HG02623 (cell line): ENCODE measurements at regions not wholly inside any gene's neighbourhood (a gene's known extent, or its start where the extent isn't known, plus 50 kb on each side); places are given as distances from the start of the nearest gene placed in this dataset.
"Not testable (repeated sequence)": the region's sequence is repeated elsewhere in the genome, so short reads cannot be mapped to it uniquely, and the experiment has no call there.

Experiments
- ATAC-seq: cut with Tn5 transposase; IDR thresholded peaks from one replicate; pipeline ENCODE4 v1.9.1; 2021; ENCODE audit warnings: moderate library complexity; ENCODE audit not compliant: unreplicated experiment

- ATAC-seq, result not testable (repeated sequence)
Observed at GRCh38 chr1:194858811-194859480, 1672.5 kb upstream of the B3GALT2 start.

DNA sequence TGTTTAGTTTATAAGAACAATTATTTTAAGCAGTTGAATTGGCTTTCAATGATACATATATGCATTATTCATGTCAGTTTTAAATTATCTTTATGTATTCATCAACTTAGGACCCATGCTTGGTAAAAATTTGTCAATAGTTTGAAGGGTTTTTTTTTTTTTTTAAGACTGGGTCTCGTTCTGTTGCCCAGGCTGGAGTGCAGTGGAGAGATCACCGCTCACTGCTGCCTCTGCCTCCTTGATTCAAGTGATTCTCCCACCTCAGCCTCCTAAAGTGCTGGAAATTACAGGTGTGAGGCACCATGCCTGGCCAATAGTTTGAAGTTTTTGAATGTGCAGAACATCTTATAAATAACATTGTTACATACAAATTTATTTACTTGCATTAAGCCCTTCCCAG is 1671.0 kb upstream of the B3GALT2 start:
- ATAC-seq, result no peak

- ATAC-seq, result no peak
Observed at GRCh38 chr1:194848846-194849245, 1662.4 kb upstream of the B3GALT2 start.

DNA sequence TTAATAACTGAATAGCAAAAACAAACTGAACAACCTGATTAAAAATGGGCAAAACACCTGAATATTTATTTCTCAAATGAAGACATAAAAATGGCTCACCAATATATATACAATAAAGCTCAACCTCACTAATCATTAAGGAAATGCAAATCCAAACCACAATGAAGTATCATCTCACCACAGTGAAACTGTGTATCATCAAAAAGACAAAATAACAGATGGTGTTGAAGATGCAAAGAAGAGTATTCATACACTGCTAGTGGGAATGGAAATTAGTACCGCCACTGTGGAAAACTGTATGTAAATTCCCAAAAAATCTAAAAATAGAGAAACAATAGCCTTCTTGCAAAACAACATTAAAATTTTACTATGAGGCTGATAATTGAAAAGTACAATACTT is 1660.1 kb upstream of the B3GALT2 start:
- peak; percentile 75 for ATAC-seq

GRCh38 chr1:194843077-194843476 is 1656.7 kb upstream of the B3GALT2 start:
- ATAC-seq, result no peak

DNA sequence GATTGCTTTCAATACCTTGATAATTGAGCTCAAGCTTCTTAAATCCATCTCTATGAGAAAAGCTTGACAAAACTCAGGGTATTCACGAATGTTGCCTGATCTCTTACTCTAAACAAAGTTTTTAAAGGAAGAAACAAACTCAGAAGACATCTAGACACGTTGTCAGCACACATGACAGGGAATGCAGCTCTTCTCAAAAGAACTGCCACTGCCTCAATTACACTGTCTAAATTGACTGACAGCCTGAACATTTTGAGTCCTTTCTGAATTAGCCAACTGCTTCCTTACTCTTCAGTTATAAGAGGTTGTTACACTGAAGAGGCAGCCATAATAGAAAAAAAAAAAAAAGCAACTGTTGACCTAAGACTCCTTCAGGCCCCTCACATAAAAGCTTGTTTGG is 1646.7 kb upstream of the B3GALT2 start:
- ATAC-seq, result no peak

- not testable (repeated sequence) for ATAC-seq
Observed at GRCh38 chr1:194831595-194831994, 1645.2 kb upstream of the B3GALT2 start.

DNA sequence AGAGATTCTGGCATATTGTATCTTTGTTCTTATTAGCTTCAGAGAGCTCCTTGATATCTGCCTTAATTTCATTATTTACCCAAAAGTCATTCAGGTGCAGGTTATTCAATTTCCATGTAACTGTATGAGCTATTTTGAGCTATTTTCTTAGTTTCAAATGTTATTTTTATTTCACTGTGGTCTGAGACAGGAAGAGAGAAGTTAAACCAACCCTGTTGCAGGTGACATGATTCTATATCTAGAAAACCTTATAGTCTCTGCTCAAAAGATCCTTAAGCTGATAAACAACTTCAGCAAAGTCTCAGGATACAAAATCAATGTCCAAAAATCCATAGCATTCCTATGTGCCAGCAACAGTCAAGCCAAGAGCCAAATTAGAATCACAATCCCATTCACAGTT is 1644.0 kb upstream of the B3GALT2 start:
- peak; percentile 93 for ATAC-seq

GRCh38 chr1:194829492-194829891 is 1643.1 kb upstream of the B3GALT2 start:
- no peak for ATAC-seq

DNA sequence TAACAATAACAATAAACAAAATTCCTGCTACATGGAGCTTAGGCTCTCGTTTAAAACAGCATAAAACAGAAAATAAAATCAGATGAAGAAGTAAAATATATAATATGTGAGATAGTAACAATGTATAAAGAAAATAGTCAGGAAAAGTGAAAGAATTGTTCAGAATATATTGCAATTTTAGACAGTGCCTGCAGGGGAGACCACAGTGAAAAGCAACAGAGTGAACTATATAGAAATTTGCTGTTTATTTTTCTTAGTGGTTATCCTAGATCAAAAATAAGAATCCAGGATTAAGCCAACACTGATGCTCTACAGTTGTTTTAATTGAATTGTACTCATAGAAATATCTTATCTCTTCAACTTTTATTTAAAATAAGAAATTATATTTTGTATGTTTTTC is 1639.0 kb upstream of the B3GALT2 start:
- ATAC-seq, result no peak

GRCh38 chr1:194821091-194821490 is 1634.7 kb upstream of the B3GALT2 start:
- no peak for ATAC-seq

DNA sequence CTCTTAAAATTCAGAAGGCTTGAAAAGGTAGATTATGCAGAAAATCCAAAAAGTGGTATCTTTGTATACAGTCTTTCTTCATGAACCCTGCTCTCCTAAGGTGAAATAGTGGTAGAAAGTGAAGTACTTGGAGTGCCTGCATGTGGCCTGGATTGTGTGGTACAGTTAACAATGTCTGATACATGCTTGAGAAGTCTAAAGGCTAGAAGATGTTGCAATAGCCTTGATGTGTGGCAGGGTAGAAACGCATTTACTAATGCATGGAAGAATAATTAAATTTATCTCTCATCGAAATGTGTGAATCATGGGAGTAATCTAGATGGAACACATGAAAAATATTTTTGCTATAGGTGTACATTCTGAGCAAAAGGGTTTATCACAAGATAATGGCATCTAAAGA is 1632.3 kb upstream of the B3GALT2 start:
- ATAC-seq, result no peak

DNA sequence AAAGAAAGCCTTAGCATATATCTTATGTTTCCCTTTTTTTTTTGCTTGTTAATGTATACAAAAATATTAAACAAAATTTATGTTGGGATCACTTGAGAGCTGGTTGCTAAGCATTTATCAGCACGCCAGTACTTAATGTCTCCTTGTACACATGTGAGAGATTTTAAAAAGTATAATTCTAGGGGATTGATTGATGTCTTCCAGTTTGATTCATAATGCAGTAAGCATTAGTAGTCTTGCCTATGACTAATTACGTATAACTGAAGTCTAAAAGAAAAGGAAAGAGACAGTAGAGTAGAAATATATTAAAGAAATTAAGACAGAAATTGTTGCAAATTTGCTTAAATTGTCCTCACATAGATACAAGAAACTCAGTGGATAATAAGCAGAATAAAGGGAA is 1630.4 kb upstream of the B3GALT2 start:
- no peak for ATAC-seq

- ATAC-seq, result no peak
Observed at GRCh38 chr1:194813096-194813495, 1626.7 kb upstream of the B3GALT2 start.

DNA sequence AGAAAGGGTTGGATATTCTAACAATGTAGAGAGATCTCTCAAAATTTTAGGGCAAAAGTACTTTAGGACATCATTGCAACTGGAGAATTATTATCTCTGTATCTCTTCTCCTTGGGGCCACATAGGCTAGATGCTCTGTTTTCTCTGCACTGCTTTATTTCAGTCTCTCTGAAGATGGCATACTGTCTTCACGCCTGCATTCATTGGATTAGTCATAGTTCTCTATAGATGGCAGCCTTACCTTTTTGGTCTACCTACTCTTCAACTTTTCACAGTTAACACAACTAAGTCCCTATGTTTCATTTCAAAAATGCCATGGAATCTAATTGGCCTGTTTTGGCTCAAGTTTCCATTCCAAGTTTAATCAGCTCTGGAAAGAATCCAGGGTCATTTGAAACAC is 1623.3 kb upstream of the B3GALT2 start:
- peak; percentile 59 for ATAC-seq

- ATAC-seq, result no peak
Observed at GRCh38 chr1:194809215-194809614, 1622.8 kb upstream of the B3GALT2 start.

DNA sequence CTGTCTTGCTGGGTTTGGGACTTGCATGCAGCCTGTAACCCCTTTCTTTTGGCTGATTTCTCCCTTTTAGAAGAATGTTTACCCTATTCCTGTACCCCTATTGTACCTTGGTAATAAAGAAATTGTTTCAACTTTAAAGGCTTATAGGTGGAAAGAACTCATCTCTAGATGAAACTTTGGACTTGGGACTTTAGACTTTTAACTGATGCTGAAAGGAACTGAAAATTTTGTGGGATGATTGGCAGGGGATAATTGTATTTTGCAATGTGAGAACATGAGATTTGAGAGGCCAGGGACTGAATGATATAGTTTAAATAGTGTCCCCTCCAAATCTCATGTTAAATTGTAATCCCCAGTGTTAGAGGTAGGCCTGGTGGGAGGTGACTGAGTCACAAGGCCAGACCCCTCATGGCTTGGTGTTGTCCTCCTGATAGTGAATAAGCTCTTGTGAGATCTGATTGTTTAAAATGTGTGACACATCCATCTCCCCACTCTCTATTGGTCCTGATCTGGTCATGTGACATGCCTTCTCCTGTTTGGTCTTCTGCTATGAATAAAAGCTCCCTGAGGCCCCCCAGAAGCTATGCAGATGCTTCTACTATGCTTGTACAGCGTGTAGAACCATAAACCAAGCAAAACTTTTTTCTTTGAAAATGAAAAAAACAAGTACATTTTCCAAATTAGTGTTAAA is 1621.3 kb upstream of the B3GALT2 start:
- ATAC-seq, result no peak

DNA sequence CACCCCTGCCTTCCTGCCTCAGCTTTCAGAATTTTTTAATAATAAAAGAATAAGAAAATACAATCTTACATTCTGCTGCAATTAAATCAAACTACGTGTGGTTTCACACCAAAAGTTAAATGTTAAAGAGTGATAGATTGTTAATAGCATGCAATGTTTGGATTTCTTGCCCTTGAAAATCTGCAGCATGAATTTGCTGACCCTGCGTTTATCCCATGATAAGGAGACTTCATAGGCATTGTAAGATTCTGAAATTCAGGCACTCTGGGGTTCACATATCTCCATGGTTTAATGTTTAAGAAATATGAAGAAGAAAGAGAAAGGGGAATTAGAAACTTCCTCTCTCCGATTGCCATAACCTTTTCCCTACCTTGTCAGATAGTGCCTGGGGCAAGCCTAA is 1616.2 kb upstream of the B3GALT2 start:
- ATAC-seq, result no peak

DNA sequence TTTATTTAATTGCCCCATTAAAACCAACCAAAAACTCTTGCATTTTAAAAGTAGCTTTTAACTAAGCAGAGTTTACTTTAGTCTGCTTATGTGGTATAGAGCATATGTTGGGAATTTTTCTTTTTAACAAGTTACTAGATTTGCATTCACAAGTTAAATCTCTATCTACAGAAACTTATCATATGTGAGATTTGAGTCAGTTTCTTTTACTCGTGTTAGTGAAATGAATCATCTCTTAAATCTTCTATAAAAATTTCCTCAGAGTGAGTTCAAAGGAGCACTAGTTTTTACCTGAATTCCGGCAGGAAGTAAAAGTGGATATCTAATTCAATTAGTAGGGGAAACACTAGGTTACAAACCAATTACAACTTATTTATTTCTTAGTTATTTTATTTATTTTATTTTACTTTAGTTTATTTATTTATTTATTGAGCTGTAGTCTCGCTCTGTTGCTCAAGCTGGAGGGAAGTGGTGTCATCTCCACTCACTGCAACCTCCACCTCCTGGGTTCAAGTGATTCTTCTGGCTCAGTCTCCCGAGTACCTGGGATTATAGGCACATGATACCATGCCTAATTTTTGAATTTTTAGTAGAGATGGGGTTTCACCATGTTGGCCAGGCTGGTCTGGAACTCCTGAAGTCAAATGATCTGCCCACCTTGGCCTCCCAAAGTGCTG is 1609.6 kb upstream of the B3GALT2 start:
- peak; percentile 81 for ATAC-seq

GRCh38 chr1:194787001-194787400 is 1600.6 kb upstream of the B3GALT2 start:
- no peak for ATAC-seq

DNA sequence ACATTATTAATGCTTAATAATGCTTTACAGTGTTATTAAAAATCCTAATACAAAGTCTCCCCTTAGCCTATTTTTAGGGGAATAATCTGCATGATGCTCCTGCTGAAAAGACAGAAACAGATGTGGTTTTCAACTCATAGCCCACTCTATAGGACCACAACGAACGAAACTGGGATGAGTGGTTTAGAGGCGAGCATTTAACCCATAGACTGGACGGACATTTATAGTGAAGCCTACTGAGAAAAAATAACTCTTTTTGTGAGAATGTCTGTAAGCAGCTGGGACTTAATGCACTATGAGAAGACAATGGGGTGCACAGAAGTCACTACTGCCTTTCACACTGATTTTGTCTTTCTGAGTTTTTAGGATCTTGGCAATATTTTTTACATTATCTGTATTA is 1599.6 kb upstream of the B3GALT2 start:
- ATAC-seq, result no peak

- no peak for ATAC-seq
Observed at GRCh38 chr1:194776657-194777056, 1590.2 kb upstream of the B3GALT2 start.
